H9 (cell line): ENCODE measurements at regions not wholly inside any gene's neighbourhood (a gene's known extent, or its start where the extent isn't known, plus 50 kb on each side); places are given as distances from the start of the nearest gene placed in this dataset.

Source experiments
- DNase-seq: peaks from one replicate; pipeline ENCODE4 v3.0.0-alpha.2; 2017
- H2AFZ ChIP-seq: one replicate; pipeline ENCODE4 v1.6.1; 2013; ENCODE audit warnings: mild to moderate bottlenecking, low read length, control low read depth, moderate library complexity
- H2AK5ac ChIP-seq: 2 replicates; pipeline ENCODE4 v1.6.1; 2013; ENCODE audit warnings: low read length, control low read depth, mixed read lengths; ENCODE audit not compliant: insufficient read length
- H2BK120ac ChIP-seq: one replicate; pipeline ENCODE4 v1.6.1; 2013; ENCODE audit warnings: low read depth, mild to moderate bottlenecking, low read length, control low read depth, inconsistent platforms; ENCODE audit not compliant: poor library complexity, severe bottlenecking
- H2BK12ac ChIP-seq: 2 replicates; pipeline ENCODE4 v1.6.1; 2013; ENCODE audit warnings: low read length, control low read depth, mixed read lengths, low read depth; ENCODE audit not compliant: insufficient read length
- H2BK15ac ChIP-seq: 2 replicates; pipeline ENCODE4 v1.6.1; 2013; ENCODE audit warnings: low read depth, low read length, control low read depth
- H2BK20ac ChIP-seq: one replicate; pipeline ENCODE4 v1.6.1; 2013; ENCODE audit warnings: low read depth, mild to moderate bottlenecking, low read length, control low read depth, inconsistent platforms; ENCODE audit not compliant: poor library complexity, severe bottlenecking
- H2BK5ac ChIP-seq: 2 replicates; pipeline ENCODE4 v1.6.1; 2013; ENCODE audit warnings: low read length, control low read depth, mixed read lengths; ENCODE audit not compliant: insufficient read length
- H3K14ac ChIP-seq: 2 replicates; pipeline ENCODE4 v1.6.1; 2013; ENCODE audit warnings: low read length, control low read depth; ENCODE audit not compliant: insufficient read depth
- H3K18ac ChIP-seq: 2 replicates; pipeline ENCODE4 v1.6.1; 2013; ENCODE audit warnings: low read depth, mild to moderate bottlenecking, mixed read lengths, low read length, control low read depth; ENCODE audit not compliant: insufficient read length
- H3K23ac ChIP-seq: 2 replicates; pipeline ENCODE4 v1.6.1; 2013; ENCODE audit warnings: low read length, control low read depth, mixed read lengths, low read depth; ENCODE audit not compliant: insufficient read length
- H3K23me2 ChIP-seq: 2 replicates; pipeline ENCODE4 v1.6.1; 2013; ENCODE audit warnings: low read depth, mild to moderate bottlenecking, mixed read lengths, low read length, control low read depth; ENCODE audit not compliant: insufficient read length, poor library complexity, severe bottlenecking
- H3K27ac ChIP-seq: 2 replicates; pipeline ENCODE4 v1.5.1; 2013; ENCODE audit warnings: low read length, control low read depth, mixed read lengths, low read depth; ENCODE audit not compliant: insufficient read length
- H3K27me3 ChIP-seq: 2 replicates; pipeline ENCODE4 v1.6.1; 2013; ENCODE audit warnings: low read length, control low read depth, inconsistent platforms; ENCODE audit not compliant: insufficient read depth
- H3K4ac ChIP-seq: 2 replicates; pipeline ENCODE4 v1.6.1; 2013; ENCODE audit warnings: low read depth, mild to moderate bottlenecking, control low read depth, inconsistent platforms, low read length, moderate library complexity
- H3K4me1 ChIP-seq: 2 replicates; pipeline ENCODE4 v1.6.1; 2013; ENCODE audit warnings: low read length, control low read depth, inconsistent platforms; ENCODE audit not compliant: insufficient read depth
- H3K4me2 ChIP-seq: 2 replicates; pipeline ENCODE4 v1.6.1; 2013; ENCODE audit warnings: low read length, control low read depth, mixed read lengths; ENCODE audit not compliant: insufficient read length, insufficient read depth
- H3K56ac ChIP-seq: 2 replicates; pipeline ENCODE4 v1.6.1; 2013; ENCODE audit warnings: low read depth, mild to moderate bottlenecking, mixed read lengths, low read length, control low read depth; ENCODE audit not compliant: insufficient read length
- H3K79me1 ChIP-seq: 2 replicates; pipeline ENCODE4 v1.6.1; 2013; ENCODE audit warnings: low read depth, mild to moderate bottlenecking, moderate library complexity, low read length, control low read depth, inconsistent platforms; ENCODE audit not compliant: insufficient read depth, poor library complexity, severe bottlenecking
- H3K79me2 ChIP-seq: 2 replicates; pipeline ENCODE4 v1.6.1; 2013; ENCODE audit warnings: low read length, control low read depth, inconsistent platforms; ENCODE audit not compliant: insufficient read depth
- H3K9ac ChIP-seq: 2 replicates; pipeline ENCODE4 v1.6.1; 2013; ENCODE audit warnings: low read length, control low read depth, mixed read lengths; ENCODE audit not compliant: insufficient read length; ENCODE audit errors: extremely low read depth
- H3K9me3 ChIP-seq: one replicate; pipeline ENCODE4 v1.6.1; 2013; ENCODE audit warnings: low read depth, low read length, inconsistent platforms; ENCODE audit not compliant: control insufficient read depth
- H3T11ph ChIP-seq: one replicate; pipeline ENCODE4 v1.6.1; 2013; ENCODE audit warnings: mild to moderate bottlenecking, low read length, control low read depth, inconsistent platforms
- H4K20me1 ChIP-seq: one replicate; pipeline ENCODE4 v1.6.1; 2013; ENCODE audit not compliant: control insufficient read depth, insufficient read length, insufficient read depth
- H4K5ac ChIP-seq: 2 replicates; pipeline ENCODE4 v1.6.1; 2013; ENCODE audit warnings: low read depth, mild to moderate bottlenecking, mixed read lengths, low read length, control low read depth; ENCODE audit not compliant: insufficient read length
- H4K8ac ChIP-seq: replicated peaks from 2 replicates; pipeline ENCODE4 v1.6.1; 2013; ENCODE audit warnings: low read length, control low read depth, mixed read lengths, low read depth; ENCODE audit not compliant: insufficient read length
- H4K91ac ChIP-seq: 2 replicates; pipeline ENCODE4 v1.6.1; 2013; ENCODE audit warnings: low read depth, mild to moderate bottlenecking, moderate library complexity, mixed read lengths, low read length, control low read depth; ENCODE audit not compliant: insufficient read length
- H3K27ac Mint-ChIP-seq, 3 experiments: 2 replicates in 2 of 3; 3 replicates in 1 of 3; pipeline ENCODE4 v1.8.0; 2020 to 2021; ENCODE audit warnings: mixed read lengths in 3 of 3, mild to moderate bottlenecking in 1 of 3, moderate library complexity in 1 of 3
- H3K27me3 Mint-ChIP-seq: 2 replicates; pipeline ENCODE4 v1.8.0; 2021; ENCODE audit warnings: low read depth, mild to moderate bottlenecking, moderate library complexity, mixed read lengths
- H3K36me3 Mint-ChIP-seq, 3 experiments: 2 replicates in 2 of 3; 3 replicates in 1 of 3; pipeline ENCODE4 v1.8.0; 2020 to 2021; ENCODE audit warnings: low read depth in 3 of 3, mixed read lengths in 3 of 3; ENCODE audit not compliant: insufficient read depth in 1 of 3
- H3K4me1 Mint-ChIP-seq, 2 experiments: 2 replicates each; pipeline ENCODE4 v1.8.0; 2020; ENCODE audit warnings: mixed read lengths in 2 of 2
- H3K4me3 Mint-ChIP-seq, 2 experiments: 2 replicates in 1 of 2; 3 replicates in 1 of 2; pipeline ENCODE4 v1.8.0; 2020 to 2021; ENCODE audit warnings: mild to moderate bottlenecking in 2 of 2, mixed read lengths in 2 of 2, moderate library complexity in 1 of 2
- H3K9me3 Mint-ChIP-seq, 2 experiments: 2 replicates in 1 of 2; 3 replicates in 1 of 2; pipeline ENCODE4 v1.8.0; 2020; ENCODE audit warnings: mild to moderate bottlenecking in 2 of 2, mixed read lengths in 2 of 2, moderate library complexity in 1 of 2
- WGBS: extraction: QIAGEN DNeasy Blood & Tissue Kit; methylation state at CpG from one replicate; pipeline ENCODE4 v1.1.7; 2013; ENCODE audit warnings: missing lambda C conversion rate, low lambda C conversion rate, mixed read lengths; ENCODE audit not compliant: insufficient read length; ENCODE audit errors: extremely low coverage; 5-methylcytosine and 5-hydroxymethylcytosine counted together
- TF ChIP-seq, protein P1 (sequence below): fragments of 200-600 bp; sonication (generic); conservative IDR thresholded peaks from 3 replicates; pipeline ENCODE4 v1.8.0; 2021; ENCODE audit warnings: antibody characterized with exemption, mild to moderate bottlenecking

DNA sequence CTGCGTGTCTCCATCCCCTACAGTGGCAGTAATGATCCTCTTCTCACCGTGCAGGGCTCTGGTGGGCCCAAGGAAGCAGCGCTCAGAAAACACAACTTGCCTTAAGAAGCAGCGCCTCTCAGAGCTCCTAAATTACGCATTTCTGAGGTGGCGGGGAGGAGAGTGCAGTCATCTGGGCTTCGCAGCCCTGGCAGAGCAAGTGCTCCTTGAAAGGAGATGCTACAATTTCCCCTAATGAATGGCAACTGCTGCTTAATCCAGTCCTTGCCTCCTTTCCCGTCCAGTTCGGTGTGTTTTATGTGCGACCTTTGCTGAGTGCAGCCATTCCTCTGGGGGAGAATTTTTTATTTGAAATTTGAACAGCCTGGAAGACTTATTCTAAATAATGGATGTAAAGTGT lies 287.3 kb downstream of the PTPRU start:
- no peak overlapping the region for H3K23ac ChIP-seq
- no peaks in the 10 kb centered on the region for H3K27me3 ChIP-seq
- Mint-ChIP-seq H3K36me3 (0 out of 7 replicates have a peak, but pooled peaks cover 0 to under 1% (median 0%) of the 10 kb centered on the region in 3 experiments), H3K4me3 (no peak overlapping the region), H3K4me1 (peaks cover 26 to 59% of the 10 kb centered on the region in 2 experiments), H3K27ac (peak overlapping the region; percentile 6 to 22 (median 7); a peak in 1 of 7 replicates), H3K27me3 (peaks cover 7% of the 10 kb centered on the region; the same call in 1 of the 2 replicates), H3K9me3 (peaks cover 5 to 6% of the 10 kb centered on the region in 2 experiments; a peak in 4 of 5 replicates)
- no peak overlapping the region for H2AK5ac ChIP-seq
- H4K8ac ChIP-seq = no peak overlapping the region
- H3K18ac ChIP-seq = no peak overlapping the region
- H2BK20ac ChIP-seq = no peak overlapping the region
- no peaks in the 10 kb centered on the region for H3K4me1 ChIP-seq
- no peaks in the 10 kb centered on the region for H3K79me1 ChIP-seq
- TF ChIP-seq, protein P1, sequence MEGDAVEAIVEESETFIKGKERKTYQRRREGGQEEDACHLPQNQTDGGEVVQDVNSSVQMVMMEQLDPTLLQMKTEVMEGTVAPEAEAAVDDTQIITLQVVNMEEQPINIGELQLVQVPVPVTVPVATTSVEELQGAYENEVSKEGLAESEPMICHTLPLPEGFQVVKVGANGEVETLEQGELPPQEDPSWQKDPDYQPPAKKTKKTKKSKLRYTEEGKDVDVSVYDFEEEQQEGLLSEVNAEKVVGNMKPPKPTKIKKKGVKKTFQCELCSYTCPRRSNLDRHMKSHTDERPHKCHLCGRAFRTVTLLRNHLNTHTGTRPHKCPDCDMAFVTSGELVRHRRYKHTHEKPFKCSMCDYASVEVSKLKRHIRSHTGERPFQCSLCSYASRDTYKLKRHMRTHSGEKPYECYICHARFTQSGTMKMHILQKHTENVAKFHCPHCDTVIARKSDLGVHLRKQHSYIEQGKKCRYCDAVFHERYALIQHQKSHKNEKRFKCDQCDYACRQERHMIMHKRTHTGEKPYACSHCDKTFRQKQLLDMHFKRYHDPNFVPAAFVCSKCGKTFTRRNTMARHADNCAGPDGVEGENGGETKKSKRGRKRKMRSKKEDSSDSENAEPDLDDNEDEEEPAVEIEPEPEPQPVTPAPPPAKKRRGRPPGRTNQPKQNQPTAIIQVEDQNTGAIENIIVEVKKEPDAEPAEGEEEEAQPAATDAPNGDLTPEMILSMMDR = no peak
- H3K9me3 ChIP-seq = no peaks in the 10 kb centered on the region
- H3K4ac ChIP-seq = no peak overlapping the region
- WGBS = no CpG with 5 or more reads among the region's 10 CpGs
- no peak overlapping the region for H3K56ac ChIP-seq
- no peaks in the 10 kb centered on the region for H3K23me2 ChIP-seq
- no peak overlapping the region for H2BK5ac ChIP-seq
- H2BK15ac ChIP-seq = no peak overlapping the region
- H2BK120ac ChIP-seq = no peak overlapping the region
- peak; percentile 21 for DNase-seq
- H3K27ac ChIP-seq = no peak overlapping the region
- H3K9ac ChIP-seq = no peak overlapping the region
- no peak overlapping the region for H3K14ac ChIP-seq
- no peak overlapping the region for H3T11ph ChIP-seq
- H3K79me2 ChIP-seq = no peaks in the 10 kb centered on the region
- H3K4me2 ChIP-seq = no peak overlapping the region
- H2BK12ac ChIP-seq = no peak overlapping the region
- no peaks in the 10 kb centered on the region for H4K20me1 ChIP-seq
- H2AFZ ChIP-seq = no peak overlapping the region
- no peak overlapping the region for H4K91ac ChIP-seq
- no peak overlapping the region for H4K5ac ChIP-seq
